CD4-positive, alpha-beta T cell treated with Interferon gamma for 1 hour (primary cell): ENCODE measurements at regions not wholly inside any gene's neighbourhood (a gene's known extent, or its start where the extent isn't known, plus 50 kb on each side); places are given as distances from the start of the nearest gene placed in this dataset.

ENCODE experiments used
- DNase-seq: peaks from one replicate; pipeline ENCODE4 v3.0.0-alpha.2; 2020

GRCh38 chr3:160170409-160171370 lies 54.5 kb upstream of the C3orf80 start:
- DNase-seq, result no peak

GRCh38 chr3:160171813-160172212 lies 53.4 kb upstream of the C3orf80 start:
- DNase-seq, result no peak

- DNase-seq, result no peak
Observed at GRCh38 chr3:160174621-160175020, 50.6 kb upstream of the C3orf80 start.
